ENCODE measurements at regions not wholly inside any gene's neighbourhood (a gene's known extent, or its start where the extent isn't known, plus 50 kb on each side); places are given as distances from the start of the nearest gene placed in this dataset.

GRCh38 chr16:59295993-59296736 lies 562.0 kb upstream of the GOT2 start:
- CTCF ChIA-PET: no interaction called here
- no peaks in the 10 kb centered on the region for H3K4me1 ChIP-seq (ENCODE audit: control insufficient read depth in 1 of 2, insufficient read depth in 2 of 2, low read depth in 1 of 2, low read length in 1 of 2)
- H3K4me2 ChIP-seq: no peak overlapping the region
- 30% methylated on average over 5 of the region's 5 CpGs for WGBS (ENCODE audit: low lambda C conversion rate)
- POLR2A ChIA-PET: no interaction called here
- H3K27me3 ChIP-seq (ENCODE audit: insufficient read depth): no peaks in the 10 kb centered on the region
- no peak overlapping the region for H3K4me3 ChIP-seq (ENCODE audit: low read depth in 2 of 2, low read length in 1 of 2)
- TF ChIP-seq NRF1 (IDR thresholded peaks at IDR 0.05; ENCODE audit: low read depth, low read length) (no peak), RXRA (IDR thresholded peaks at IDR 0.05; ENCODE audit: borderline replicate concordance, low read depth) (no peak), TAF1 (IDR thresholded peaks at IDR 0.05; ENCODE audit: borderline replicate concordance, low read depth, low read length) (no peak), SIN3A (IDR thresholded peaks at IDR 0.05; ENCODE audit: borderline replicate concordance, low read depth, low read length) (no peak), TEAD4 (IDR thresholded peaks at IDR 0.05; ENCODE audit: borderline replicate concordance, insufficient read depth) (no peak), CTCF (IDR thresholded peaks at IDR 0.05) (no peak), ZBTB33 (IDR thresholded peaks at IDR 0.05; ENCODE audit: borderline replicate concordance, low read depth) (no peak), GABPA (IDR thresholded peaks at IDR 0.05; ENCODE audit: low read depth) (no peak), SMC3 (IDR thresholded peaks at IDR 0.05; ENCODE audit: low read depth, low read length) (no peak), USF2 (IDR thresholded peaks at IDR 0.05; ENCODE audit: borderline replicate concordance, low read depth, low read length) (no peak), MEF2A (IDR thresholded peaks at IDR 0.05; ENCODE audit: borderline replicate concordance, low read depth) (no peak), USF1 (IDR thresholded peaks at IDR 0.05; ENCODE audit: borderline replicate concordance, low read depth) (no peak), POLR2AphosphoS5 (IDR thresholded peaks at IDR 0.05; ENCODE audit: low read depth, low read length) (no peak), JUND (IDR thresholded peaks at IDR 0.05) (no peak), RAD21 (IDR thresholded peaks at IDR 0.05; ENCODE audit: low read length) (no peak), PBX3 (IDR thresholded peaks at IDR 0.05) (no peak), YY1 (IDR thresholded peaks at IDR 0.05; ENCODE audit: low read depth) (no peak), RFX5 (IDR thresholded peaks at IDR 0.05; ENCODE audit: low read length) (no peak), FOXJ3 (CRISPR knock-in tag; IDR thresholded peaks at IDR 0.05) (no peak), NFIC (IDR thresholded peaks at IDR 0.05; ENCODE audit: borderline replicate concordance) (no peak)
- no peak overlapping the region for H3K27ac ChIP-seq (ENCODE audit: low read depth in 2 of 2, low read length in 1 of 2)
- H2AFZ ChIP-seq (ENCODE audit: low read depth): no peak overlapping the region
- no peak for DNase-seq
- H4K20me1 ChIP-seq (ENCODE audit: insufficient read depth): no peaks in the 10 kb centered on the region
- no peaks in the 10 kb centered on the region for H3K9me2 ChIP-seq
- H3K79me2 ChIP-seq (ENCODE audit: insufficient read depth): no peaks in the 10 kb centered on the region
- no peaks in the 10 kb centered on the region for H3K36me3 ChIP-seq (replicated peaks in 1 of 2; ENCODE audit: control insufficient read depth in 1 of 2, insufficient read depth in 2 of 2, low read length in 1 of 2)
- H3F3A ChIP-seq (replicated peaks; ENCODE audit: insufficient read depth): no peaks in the 10 kb centered on the region
- no peaks in the 10 kb centered on the region for H3K9me3 ChIP-seq
- no peak overlapping the region for H3K9ac ChIP-seq

Data from SK-N-SH (cell line).